Central memory CD4-positive, alpha-beta T cell (primary cell): ENCODE measurements at regions not wholly inside any gene's neighbourhood (a gene's known extent, or its start where the extent isn't known, plus 50 kb on each side); places are given as distances from the start of the nearest gene placed in this dataset.
"Not testable (repeated sequence)": the region's sequence is repeated elsewhere in the genome, so short reads cannot be mapped to it uniquely, and the experiment has no call there.

Experiments used
- DNase-seq: peaks from one replicate; pipeline ENCODE4 v3.0.0; 2022

- no peak for DNase-seq
These were observed 485.8 kb upstream of the CADM1 start for GRCh38 chr11:115990004-115990447.

GRCh38 chr11:115985896-115986295 is 481.7 kb upstream of the CADM1 start:
- no peak for DNase-seq

GRCh38 chr11:115984228-115984627 is 480.0 kb upstream of the CADM1 start:
- DNase-seq: no peak

- DNase-seq: no peak
These were observed 478.5 kb upstream of the CADM1 start for GRCh38 chr11:115982666-115983065.

DNA sequence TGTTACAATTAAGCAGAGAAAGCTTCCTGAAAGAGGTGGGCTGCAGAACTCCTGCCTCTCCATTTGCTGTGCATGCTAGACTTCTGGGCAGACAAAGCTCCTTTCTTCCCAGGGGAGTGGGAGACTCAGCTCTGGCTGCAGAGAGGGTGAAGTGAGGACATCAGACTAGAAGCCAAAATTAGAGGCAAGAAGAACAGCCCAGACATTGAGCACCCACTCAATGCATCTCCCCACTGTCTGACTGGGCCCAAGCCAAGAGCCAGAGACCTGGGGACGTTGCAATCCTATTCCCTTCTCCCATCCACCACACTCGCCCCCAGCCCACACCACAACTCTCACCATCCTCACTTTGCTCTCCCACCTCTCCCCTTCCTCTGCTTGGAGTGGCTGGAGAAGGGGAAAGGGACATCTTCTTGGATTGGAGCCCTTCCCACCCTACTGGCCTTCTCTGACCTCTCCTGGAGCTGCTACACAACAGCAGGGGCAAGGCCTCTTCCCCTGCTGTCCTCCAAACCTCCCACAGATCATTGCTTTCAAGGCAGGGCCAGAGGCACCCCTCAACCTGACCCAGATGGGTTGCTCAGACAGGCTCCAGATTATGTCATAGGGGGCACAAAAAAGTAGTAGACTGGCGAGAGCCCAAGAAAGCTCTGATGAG is 477.7 kb upstream of the CADM1 start:
- DNase-seq: no peak

DNA sequence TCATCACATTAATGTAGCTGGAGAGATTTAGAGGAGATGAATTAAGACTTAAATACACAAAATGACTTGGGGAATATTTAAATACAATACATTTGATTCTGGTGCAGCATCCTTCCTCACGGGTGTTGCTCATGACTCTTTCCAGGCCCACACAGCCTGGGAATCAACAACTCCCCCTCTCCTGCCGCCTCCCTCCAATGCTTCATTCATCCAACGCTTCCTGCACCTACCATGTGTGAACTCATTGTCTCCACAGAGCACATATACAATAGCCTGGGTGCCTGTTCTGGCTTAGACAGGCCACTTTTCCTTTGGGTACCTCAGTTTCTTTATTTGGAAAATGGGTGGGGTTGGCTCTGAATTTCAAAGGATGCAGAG is 476.9 kb upstream of the CADM1 start:
- DNase-seq: no peak

- DNase-seq: no peak
These were observed 476.3 kb upstream of the CADM1 start for GRCh38 chr11:115980337-115981103.

GRCh38 chr11:115974703-115975102 is 470.5 kb upstream of the CADM1 start:
- DNase-seq: no peak

DNA sequence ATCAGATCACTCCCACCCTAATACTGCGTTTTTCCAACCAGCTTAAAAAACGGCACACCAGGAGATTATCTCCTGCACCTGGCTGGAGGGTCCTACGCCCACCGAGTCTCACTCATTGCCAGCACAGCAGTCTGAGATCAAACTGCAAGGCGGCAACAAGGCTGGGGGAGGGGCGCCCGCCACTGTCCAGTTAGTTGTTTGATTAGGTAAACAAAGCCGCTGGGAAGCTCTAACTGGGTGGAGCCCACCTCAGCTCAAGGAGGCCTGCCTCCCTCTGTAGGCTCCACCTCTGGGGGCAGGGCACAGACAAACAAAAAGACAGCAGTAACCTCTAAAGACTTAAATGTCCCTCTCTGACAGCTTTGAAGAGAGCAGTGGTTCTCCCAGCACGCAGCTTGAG is 463.0 kb upstream of the CADM1 start:
- not testable (repeated sequence) for DNase-seq

DNA sequence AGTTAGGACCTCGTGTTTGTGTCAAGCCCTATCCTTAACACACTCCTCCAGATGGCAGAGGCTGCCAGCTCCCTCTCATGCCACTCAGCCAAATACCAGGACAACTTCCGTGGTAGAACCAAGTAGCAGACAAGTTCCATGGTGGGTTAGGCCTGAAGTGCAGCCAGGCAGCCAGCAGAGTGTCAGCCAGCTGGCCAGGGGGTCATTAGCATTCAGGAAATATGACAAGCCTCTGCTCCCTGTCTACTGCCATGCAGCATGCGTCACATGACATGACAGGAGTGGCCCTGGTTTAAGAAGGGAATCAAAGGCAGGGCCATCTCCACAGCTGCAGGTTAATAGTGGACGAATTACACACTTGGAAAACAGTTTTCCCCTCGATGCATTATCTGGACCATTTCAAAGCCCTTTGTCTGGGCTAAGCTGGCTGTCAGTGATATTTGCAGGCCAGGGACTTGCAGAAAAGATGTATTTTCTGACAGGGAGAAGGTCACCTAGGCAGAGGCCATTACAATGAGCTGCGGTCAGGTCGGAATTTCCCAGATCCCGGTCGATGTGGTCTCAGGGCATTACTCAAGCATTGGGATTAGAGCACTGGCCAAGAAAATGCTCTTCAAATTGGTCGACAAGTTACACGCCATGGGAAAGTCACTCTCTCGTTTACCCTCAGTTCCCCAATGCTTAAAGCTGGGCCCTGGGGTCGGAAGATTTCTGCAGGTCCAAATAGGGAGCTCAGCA is 461.7 kb upstream of the CADM1 start:
- DNase-seq: no peak

GRCh38 chr11:115964091-115964490 is 459.9 kb upstream of the CADM1 start:
- no peak for DNase-seq

DNA sequence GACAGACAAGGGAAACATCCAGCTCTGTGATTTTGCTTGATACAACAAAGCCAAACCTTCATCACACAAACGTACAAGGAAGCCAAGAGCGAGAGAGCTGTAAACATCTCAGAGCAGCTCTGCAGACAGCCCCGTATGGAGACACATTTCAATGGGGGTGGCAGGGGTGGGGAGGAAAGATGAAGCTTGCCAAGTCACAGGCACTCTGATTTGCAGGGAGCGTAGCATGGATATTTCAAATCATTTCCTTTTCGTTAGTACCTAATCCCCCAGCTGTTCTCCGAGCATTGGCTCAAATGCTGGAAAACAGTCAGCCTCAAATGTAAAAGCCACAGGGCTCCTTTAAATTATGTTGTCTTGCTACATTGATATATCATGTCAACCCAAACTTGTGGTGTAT is 458.9 kb upstream of the CADM1 start:
- no peak for DNase-seq

- DNase-seq: no peak
These were observed 457.2 kb upstream of the CADM1 start for GRCh38 chr11:115961159-115962003.

GRCh38 chr11:115959081-115959486 is 454.9 kb upstream of the CADM1 start:
- DNase-seq: no peak

GRCh38 chr11:115958089-115959000 is 454.1 kb upstream of the CADM1 start:
- no peak for DNase-seq

DNA sequence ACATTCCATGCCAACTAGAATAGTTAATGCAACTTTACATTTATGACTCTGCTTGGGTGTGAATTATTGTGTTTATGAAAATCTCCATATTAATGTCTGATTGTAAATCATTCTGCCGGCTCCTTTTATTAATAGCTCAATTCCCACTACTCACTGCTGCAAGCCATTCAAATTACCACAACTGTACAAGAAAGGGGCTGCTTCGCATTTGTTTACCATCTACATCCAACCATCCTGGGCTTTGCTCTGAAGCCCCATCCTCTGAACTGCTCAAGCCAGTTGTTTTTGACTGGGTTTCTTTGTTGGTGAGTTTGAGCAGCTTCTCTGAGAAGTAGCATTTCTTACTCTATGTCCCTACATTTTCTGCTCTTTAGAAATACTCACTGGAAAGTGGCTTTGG is 451.6 kb upstream of the CADM1 start:
- no peak for DNase-seq

GRCh38 chr11:115950660-115951059 is 446.4 kb upstream of the CADM1 start:
- no peak for DNase-seq

DNA sequence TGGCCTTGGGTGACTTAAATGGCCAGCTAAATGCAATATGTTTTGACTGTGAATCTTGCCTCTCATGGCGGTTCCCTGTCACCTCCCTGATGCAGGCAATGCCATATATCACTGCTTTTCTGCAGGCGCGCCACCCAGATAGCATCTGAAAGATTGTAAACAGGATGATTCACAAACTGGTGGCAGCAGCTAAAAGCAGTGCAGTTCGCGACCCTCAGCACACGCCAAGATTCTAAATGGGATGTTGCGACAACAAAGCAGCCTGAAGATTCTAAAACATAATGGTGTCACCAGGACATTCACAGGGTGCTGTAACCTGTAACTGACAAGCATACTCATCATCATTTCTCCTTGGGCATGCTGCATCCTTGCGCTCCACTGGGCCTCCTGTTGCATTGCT is 440.4 kb upstream of the CADM1 start:
- no peak for DNase-seq

DNA sequence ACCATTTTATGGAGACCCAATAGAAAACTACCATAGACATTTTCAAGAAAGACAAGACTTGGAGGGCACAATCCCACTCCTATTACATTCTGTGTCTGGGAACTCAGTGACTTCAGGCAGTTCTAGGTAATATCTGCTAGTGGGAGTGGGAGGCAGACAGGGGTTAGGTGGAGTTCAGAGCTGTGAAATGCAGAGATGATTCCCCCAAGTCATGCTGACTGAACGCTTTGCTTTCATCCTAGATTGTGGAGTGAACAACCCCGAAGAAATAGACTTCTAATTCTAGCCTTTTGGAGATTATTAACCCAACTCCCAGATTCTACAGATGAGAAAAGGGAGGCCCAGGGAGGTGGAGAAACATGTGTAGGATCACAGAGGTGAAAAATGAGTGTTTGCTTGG is 437.8 kb upstream of the CADM1 start:
- no peak for DNase-seq

DNA sequence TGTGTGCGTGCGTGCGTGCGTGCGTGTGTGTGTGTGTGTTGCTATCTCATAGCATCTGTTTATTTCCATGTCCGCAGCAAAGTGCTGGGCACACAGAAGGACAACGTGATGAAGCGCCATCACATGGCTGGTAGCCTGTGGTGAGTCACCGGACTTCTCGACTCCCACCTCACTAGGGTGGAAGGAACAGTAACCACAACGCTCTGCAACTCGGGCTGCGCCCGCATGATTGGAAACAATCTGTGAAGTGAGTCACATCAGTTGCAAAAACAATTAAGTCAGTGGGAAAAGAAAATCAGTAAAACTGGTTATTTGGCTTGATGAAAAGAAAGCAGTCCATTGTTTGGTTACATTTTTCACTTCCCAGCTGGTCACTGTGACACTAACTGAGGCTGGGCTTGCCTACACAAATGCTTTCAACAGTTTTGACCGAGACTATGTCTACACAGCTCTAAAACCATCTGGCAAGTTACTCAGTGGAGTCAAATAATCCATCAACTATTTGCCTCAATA is 437.3 kb upstream of the CADM1 start:
- no peak for DNase-seq

GRCh38 chr11:115941044-115941443 is 436.8 kb upstream of the CADM1 start:
- DNase-seq: no peak
